ENCODE measurements at regions not wholly inside any gene's neighbourhood (a gene's known extent, or its start where the extent isn't known, plus 50 kb on each side); places are given as distances from the start of the nearest gene placed in this dataset.

DNA sequence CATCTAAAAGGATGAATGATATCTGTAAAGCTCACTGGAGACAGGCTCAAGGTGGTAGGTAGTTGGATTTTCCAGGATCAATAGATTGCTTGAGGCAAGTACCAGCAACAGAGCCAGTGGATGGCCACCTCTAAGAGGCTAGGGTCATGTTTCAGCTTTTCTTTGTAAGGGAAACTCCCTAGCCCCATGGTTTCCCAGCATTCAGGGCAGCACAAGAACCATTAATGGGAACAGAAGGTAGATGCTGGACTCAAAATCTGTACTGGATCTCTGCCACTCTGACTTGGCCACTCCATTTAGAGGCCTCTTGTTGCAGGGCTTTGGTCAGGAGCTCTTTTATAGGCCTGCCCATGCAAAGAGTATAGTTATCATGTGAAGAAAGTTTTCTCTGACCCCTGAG, 76.1 kb upstream of the DYRK2 start:
- TF ChIP-seq, protein P1, sequence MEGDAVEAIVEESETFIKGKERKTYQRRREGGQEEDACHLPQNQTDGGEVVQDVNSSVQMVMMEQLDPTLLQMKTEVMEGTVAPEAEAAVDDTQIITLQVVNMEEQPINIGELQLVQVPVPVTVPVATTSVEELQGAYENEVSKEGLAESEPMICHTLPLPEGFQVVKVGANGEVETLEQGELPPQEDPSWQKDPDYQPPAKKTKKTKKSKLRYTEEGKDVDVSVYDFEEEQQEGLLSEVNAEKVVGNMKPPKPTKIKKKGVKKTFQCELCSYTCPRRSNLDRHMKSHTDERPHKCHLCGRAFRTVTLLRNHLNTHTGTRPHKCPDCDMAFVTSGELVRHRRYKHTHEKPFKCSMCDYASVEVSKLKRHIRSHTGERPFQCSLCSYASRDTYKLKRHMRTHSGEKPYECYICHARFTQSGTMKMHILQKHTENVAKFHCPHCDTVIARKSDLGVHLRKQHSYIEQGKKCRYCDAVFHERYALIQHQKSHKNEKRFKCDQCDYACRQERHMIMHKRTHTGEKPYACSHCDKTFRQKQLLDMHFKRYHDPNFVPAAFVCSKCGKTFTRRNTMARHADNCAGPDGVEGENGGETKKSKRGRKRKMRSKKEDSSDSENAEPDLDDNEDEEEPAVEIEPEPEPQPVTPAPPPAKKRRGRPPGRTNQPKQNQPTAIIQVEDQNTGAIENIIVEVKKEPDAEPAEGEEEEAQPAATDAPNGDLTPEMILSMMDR (IDR thresholded peaks at IDR 0.05): no peak
- TF ChIP-seq POLR2A (IDR thresholded peaks at IDR 0.05) (no peak), POLR2AphosphoS5 (IDR thresholded peaks at IDR 0.05) (no peak), EP300 (IDR thresholded peaks at IDR 0.05) (no peak)
